ENCODE measurements at regions not wholly inside any gene's neighbourhood (a gene's known extent, or its start where the extent isn't known, plus 50 kb on each side); places are given as distances from the start of the nearest gene placed in this dataset.

DNA sequence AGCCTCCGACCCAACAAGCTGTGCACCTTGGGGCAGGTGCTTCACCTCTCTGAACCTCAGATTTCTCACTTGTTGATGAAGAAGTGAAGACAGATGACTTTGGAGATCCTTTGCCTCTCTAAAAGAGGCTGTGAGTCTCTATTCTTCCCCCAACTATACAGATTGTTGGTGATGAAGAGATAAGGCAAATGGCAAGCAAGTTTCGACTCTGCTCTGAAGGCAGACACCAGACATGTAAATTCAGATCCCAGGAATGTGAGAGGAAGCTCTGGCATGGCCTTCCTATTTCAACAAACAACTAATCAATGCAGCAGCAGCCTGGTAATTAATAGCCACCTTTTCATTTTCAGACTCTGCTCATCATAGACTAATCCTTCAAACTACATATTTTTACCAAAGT, 74.2 kb upstream of the EGR2 start:
- TF ChIP-seq, protein P1, sequence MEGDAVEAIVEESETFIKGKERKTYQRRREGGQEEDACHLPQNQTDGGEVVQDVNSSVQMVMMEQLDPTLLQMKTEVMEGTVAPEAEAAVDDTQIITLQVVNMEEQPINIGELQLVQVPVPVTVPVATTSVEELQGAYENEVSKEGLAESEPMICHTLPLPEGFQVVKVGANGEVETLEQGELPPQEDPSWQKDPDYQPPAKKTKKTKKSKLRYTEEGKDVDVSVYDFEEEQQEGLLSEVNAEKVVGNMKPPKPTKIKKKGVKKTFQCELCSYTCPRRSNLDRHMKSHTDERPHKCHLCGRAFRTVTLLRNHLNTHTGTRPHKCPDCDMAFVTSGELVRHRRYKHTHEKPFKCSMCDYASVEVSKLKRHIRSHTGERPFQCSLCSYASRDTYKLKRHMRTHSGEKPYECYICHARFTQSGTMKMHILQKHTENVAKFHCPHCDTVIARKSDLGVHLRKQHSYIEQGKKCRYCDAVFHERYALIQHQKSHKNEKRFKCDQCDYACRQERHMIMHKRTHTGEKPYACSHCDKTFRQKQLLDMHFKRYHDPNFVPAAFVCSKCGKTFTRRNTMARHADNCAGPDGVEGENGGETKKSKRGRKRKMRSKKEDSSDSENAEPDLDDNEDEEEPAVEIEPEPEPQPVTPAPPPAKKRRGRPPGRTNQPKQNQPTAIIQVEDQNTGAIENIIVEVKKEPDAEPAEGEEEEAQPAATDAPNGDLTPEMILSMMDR (IDR thresholded peaks at IDR 0.05): no peak
- TF ChIP-seq POLR2A (IDR thresholded peaks at IDR 0.05): no peak
- no peak for TF ChIP-seq POLR2AphosphoS5 (IDR thresholded peaks at IDR 0.05)
